ENCODE measurements at regions not wholly inside any gene's neighbourhood (a gene's known extent, or its start where the extent isn't known, plus 50 kb on each side); places are given as distances from the start of the nearest gene placed in this dataset.
A peak's percentile ranks its signal among the peaks of the same experiment; 100 is the strongest.
"Not testable (repeated sequence)": the region's sequence is repeated elsewhere in the genome, so short reads cannot be mapped to it uniquely, and the experiment has no call there.

DNA sequence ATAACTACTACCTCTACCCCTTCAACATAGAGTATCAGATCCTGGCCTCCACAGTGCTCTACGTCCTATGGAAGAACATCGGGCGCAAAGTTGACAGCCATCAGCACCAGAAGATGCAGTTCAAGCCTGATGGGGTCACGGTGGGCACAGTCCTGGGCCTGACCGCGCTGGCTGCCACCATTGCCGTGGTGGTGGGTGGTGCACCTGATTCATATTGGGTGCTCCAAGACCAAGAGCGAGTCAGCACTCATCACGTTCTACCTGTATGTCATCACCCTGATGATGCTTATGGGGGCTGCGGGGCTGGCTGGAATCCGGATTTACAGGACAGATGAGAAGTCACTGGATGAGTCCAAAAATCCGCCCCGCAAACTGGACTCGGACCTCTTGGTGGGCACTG is 846.4 kb downstream of the RPIA start:
- DNase-seq (ENCODE audit: low read depth); H3K36me3 ChIP-seq (ENCODE audit: control insufficient read depth, insufficient read depth, low read length); H3K4me3 ChIP-seq (ENCODE audit: low read depth, low read length); FAIRE-seq; H3K27me3 ChIP-seq (ENCODE audit: control insufficient read depth, insufficient read depth, low read length): not testable (repeated sequence)

DNA sequence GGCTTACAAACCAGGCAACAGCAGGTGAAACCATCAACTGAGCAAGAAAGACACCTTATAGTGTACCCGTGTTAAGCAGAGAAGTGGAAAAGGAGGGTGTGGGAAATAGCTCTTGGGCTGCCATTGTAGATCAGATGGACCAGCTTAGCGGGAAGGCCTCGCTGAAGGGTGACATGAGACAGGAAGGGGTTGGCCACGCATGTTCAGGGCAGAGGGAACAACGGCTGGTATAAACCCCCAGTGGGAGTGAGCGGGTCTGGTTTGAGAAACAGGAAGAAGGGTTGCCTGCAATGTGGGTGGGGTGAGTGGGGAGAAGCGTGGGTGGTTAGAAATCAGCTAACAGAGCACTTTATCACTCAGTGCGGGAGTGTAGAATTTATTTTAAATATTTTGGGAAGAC is 852.6 kb downstream of the RPIA start:
- not testable (repeated sequence) for H3K27me3 ChIP-seq (ENCODE audit: control insufficient read depth, insufficient read depth, low read length); H3K4me3 ChIP-seq (ENCODE audit: low read depth, low read length); DNase-seq (ENCODE audit: low read depth); H3K36me3 ChIP-seq (ENCODE audit: control insufficient read depth, insufficient read depth, low read length); FAIRE-seq

DNA sequence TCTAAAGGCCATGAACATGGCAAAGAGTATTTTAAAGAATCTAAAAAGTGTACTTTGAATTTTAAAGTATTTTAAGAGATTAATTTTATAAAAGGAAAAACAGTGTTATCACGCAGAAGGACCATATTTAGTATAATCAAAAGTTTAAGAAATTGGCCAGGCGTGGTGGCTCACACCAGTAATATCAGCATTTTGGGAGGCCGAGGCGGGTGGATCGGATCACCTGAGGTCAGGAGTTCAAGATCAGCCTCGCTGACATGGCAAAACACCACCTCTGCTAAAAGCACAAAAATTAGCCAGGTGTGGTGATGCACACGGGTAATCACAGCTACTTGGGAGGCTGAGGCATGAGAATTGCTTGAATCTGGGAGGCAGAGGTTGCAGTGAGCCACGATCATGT is 887.7 kb downstream of the RPIA start:
- H3K27me3 ChIP-seq (ENCODE audit: control insufficient read depth, insufficient read depth, low read length); H3K36me3 ChIP-seq (ENCODE audit: control insufficient read depth, insufficient read depth, low read length); H3K4me3 ChIP-seq (ENCODE audit: low read depth, low read length); FAIRE-seq; DNase-seq (ENCODE audit: low read depth): not testable (repeated sequence)

DNA sequence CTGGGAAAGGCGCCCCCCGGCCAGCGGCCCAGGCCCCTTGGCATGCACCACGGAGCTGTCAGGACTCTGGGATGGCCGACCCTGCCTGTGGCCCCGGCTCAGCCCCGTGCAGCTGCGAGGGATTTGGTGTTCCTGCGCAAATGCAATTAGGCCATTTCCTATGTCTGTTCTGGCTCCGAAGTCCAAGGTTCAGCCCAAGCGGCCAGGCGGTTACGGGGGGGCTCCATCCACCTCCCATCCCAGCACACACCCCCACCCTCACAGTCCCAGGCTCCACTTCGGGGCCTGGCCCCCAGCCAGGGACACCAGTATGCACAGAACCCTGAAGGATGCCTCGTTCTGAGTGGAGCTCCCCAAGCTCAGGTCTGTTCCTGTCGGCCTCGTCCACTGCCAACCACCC is 891.3 kb downstream of the RPIA start:
- FAIRE-seq; DNase-seq (ENCODE audit: low read depth); H3K4me3 ChIP-seq (ENCODE audit: low read depth, low read length); H3K27me3 ChIP-seq (ENCODE audit: control insufficient read depth, insufficient read depth, low read length); H3K36me3 ChIP-seq (ENCODE audit: control insufficient read depth, insufficient read depth, low read length): not testable (repeated sequence)

DNA sequence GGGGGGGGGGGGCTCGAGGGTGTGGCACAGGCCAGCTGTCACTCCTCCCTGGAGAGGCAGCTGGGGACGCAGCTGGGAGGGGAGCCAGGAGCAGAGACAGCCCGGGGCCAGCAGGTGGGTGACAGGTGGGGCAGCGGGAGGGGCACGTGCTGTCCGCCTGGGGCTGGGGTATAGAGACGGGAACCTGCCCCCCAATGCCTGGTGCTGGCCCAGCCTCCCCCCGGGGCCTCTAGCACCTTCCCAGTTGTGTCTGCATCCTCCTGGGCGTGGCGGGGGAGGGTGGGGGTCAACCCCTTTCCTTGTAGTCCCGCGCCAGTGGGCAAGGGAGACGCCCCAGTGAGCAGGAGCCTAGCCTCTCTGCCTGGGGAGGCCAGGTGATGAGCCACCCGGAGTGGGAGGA is 892.6 kb downstream of the RPIA start:
- not testable (repeated sequence) for FAIRE-seq; DNase-seq (ENCODE audit: low read depth); H3K27me3 ChIP-seq (ENCODE audit: control insufficient read depth, insufficient read depth, low read length); H3K4me3 ChIP-seq (ENCODE audit: low read depth, low read length); H3K36me3 ChIP-seq (ENCODE audit: control insufficient read depth, insufficient read depth, low read length)

DNA sequence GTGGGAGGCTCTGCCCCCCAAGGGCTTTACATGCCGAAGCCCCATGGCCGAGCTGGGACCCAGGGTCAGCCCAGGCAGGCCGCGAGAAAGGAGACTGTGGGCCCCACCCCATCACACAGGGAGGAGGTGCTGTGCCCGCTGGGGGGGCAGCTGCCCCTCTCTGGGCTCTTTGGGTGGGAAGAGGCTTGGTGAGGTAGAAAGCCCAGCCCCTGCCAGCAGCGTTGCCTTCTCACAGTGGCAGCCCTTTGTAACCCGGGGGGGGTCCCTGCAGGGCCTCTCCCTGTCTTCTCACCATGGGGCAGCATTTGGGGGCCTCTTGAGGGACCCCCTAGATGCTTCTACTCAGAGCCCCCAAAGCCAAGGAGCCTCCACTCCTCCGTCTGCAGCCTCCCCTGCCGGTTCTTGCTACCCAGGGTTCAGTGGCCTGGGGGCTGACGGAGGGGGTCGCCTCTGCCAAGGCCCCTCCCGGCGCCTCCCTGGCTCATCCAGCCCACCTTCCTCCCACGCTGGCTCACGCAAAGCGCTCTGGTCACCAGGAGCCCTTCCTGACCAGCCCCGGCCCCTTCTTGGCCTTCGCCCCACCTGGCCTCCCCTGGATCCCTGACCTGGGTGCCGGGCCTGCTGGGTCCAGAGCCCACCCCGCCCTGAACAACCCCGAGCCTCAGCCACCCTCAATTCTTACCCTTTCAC is 893.5 kb downstream of the RPIA start:
- not testable (repeated sequence) for FAIRE-seq; H3K27me3 ChIP-seq (ENCODE audit: control insufficient read depth, insufficient read depth, low read length); DNase-seq (ENCODE audit: low read depth); H3K36me3 ChIP-seq (ENCODE audit: control insufficient read depth, insufficient read depth, low read length)
- H3K4me3 ChIP-seq (ENCODE audit: low read depth, low read length): peak overlapping the region; percentile 40

DNA sequence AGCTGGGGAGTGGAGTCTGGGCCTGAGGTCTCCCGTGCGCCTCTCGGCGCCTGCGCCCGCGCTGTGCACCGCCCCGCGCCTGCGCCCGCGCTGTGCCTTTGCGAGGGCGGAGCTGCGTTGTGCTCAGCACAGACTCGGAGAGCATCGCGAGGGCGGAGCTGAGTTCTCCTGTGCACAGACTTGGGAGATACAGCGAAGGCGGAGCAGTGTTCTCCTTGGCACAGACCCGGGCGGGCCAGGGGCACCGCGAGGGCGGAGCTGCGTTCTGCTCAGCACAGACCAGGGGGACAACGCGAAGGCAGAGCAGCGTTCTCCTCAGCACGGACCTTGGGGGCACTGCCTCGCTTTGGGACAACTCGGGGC is 894.1 kb downstream of the RPIA start:
- FAIRE-seq; H3K36me3 ChIP-seq (ENCODE audit: control insufficient read depth, insufficient read depth, low read length); H3K27me3 ChIP-seq (ENCODE audit: control insufficient read depth, insufficient read depth, low read length): not testable (repeated sequence)
- DNase-seq (ENCODE audit: low read depth): peak; percentile 44
- H3K4me3 ChIP-seq (ENCODE audit: low read depth, low read length): peak overlapping the region; percentile 30

DNA sequence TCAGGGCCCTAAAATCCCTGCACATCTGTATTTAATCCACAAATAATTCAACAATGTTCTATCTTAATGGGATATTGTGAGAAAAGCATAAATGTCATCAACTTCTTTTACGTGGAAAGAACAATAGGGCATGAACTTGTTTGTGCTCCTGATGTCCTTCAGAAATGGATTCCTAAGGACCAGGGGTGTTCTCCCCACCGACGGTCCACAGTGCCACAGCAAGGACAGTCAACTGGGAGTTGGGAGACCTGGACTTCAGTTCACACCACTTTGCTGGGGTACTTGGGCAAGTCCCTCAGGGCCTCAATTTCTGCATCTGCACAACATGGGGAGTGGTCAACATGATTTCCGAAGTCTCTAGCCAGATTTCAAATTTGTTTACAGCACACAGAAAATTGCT is 908.4 kb downstream of the RPIA start:
- DNase-seq (ENCODE audit: low read depth); H3K36me3 ChIP-seq (ENCODE audit: control insufficient read depth, insufficient read depth, low read length); H3K27me3 ChIP-seq (ENCODE audit: control insufficient read depth, insufficient read depth, low read length); H3K4me3 ChIP-seq (ENCODE audit: low read depth, low read length); FAIRE-seq: not testable (repeated sequence)

DNA sequence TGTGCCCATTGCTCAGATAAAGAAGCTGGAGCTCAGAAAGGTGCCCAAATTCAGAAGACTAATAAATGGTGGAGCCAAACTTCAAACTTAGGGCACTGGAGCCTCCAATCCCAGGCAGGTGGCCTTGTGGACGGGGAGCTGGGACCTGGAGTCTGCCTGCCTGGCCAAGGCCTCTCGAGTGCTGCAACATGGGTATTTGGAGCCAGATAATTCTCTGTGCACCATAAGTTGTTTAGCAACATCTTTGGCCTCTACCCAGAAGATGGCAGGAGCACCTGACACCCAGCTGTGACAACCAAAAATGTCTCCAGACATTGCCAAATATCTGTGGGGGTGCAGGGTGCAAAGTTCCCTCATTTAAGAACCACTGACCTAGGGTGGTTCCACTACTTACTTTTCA is 915.0 kb downstream of the RPIA start:
- FAIRE-seq; H3K36me3 ChIP-seq (ENCODE audit: control insufficient read depth, insufficient read depth, low read length): not testable (repeated sequence)

DNA sequence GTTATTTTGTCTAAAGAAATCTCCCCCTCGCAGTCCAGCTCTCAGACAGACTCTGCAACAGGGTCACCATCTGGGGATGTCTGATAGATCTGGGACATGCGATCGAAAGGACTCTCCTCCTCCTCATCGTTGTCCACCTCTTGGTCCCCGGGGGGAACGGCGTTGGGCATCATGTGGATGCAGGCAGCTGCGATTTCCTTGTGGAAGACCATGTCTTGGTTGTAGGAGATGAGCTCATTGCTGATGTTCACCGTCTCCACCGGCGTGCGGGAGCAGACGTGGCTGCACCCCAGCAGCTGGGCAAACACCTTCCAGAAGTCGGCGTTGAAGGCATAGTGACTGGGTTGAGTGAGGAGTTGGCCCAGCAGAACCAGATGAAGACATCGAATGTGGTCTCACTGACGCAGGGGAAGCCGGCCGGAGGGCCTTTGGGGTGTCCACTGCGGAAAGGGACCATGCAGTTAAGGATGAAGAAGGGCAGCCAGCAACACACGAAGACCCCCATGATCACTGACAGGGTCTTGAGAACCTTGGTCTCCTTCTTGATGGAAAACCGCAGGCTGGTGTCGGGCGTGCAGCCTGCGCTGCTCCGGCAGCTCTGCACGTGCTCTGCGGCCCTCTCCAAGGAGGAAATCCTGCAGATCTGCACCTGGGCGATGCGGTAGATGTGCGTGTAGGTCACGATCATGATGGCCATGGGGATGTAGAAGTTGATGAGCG is 918.9 kb downstream of the RPIA start:
- not testable (repeated sequence) for DNase-seq (ENCODE audit: low read depth); H3K27me3 ChIP-seq (ENCODE audit: control insufficient read depth, insufficient read depth, low read length); H3K36me3 ChIP-seq (ENCODE audit: control insufficient read depth, insufficient read depth, low read length); FAIRE-seq; H3K4me3 ChIP-seq (ENCODE audit: low read depth, low read length)

More for the DNA sequence above, 915.0 kb downstream of the RPIA start:
- not testable (repeated sequence) for H3K27me3 ChIP-seq (ENCODE audit: control insufficient read depth, insufficient read depth, low read length); H3K4me3 ChIP-seq (ENCODE audit: low read depth, low read length); DNase-seq (ENCODE audit: low read depth)

DNA sequence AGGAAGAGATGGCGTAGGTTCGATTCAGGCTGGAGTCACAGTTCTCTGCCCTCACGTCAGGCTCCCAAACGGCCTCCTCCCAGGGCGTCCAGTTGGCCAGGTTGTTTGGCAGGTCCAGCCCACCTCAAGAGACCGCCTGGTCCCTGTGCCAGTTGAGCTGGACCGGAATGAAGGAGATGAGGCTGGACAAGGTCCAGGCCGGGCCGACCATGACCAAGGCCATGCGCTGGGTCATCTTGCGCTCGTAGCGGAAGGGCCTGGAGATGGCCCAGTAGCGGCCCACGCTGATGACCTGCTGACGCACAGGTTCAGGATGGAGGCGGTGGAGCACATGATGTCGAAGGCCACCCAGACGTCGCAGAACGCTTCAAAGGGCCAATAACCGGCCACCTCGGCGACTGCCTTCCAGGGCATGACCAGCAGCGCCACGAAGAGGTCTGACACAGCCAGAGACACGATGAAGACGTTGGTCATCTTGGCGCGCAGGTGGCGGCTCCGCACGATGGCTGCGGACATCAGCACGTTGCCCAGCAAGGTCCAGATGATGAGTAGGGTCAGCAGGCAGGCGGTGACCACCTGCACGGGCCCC is 919.5 kb downstream of the RPIA start:
- H3K4me3 ChIP-seq (ENCODE audit: low read depth, low read length); DNase-seq (ENCODE audit: low read depth); H3K27me3 ChIP-seq (ENCODE audit: control insufficient read depth, insufficient read depth, low read length); FAIRE-seq; H3K36me3 ChIP-seq (ENCODE audit: control insufficient read depth, insufficient read depth, low read length): not testable (repeated sequence)

DNA sequence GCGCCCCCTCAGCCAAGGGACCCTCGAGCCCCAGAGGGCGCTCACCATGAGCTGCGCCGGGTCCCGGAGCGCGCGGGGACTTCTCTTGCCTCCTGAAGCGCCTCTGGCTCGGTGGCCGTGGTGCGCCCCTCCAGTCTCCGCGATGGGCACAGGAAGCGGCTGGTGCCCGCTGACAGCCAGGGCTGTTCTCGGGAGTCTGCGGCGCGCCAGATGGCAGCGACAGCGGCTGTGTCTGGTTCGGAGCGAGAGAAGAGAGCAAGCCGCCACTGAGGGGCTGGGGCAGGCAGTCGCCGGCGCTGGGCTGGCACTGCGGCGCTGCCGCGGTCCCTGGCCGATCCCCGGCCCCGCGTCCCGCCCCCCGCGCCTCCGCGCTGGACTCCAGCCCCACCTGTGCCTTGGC is 920.2 kb downstream of the RPIA start:
- FAIRE-seq: not testable (repeated sequence)

DNA sequence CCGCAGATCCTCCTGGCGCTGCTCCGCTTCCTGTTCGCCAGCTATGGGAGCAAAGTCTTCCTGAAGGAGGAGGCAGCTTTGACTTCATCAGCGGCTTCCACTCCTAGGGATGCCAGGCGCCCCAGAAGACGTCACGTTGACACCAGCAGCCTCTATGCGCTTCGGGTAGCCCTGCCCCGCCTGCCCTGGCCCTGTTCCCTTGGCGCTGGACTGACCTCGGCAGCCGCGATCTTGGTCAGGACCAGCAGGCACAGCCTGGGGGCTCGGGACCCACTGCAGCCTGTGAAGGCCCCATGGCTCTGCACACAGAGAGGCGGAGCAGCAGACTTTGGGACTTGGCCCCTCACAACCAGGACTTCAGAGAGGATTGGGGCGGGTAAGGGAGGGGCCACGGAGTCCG is 957.8 kb downstream of the RPIA start:
- not testable (repeated sequence) for FAIRE-seq; H3K36me3 ChIP-seq (ENCODE audit: control insufficient read depth, insufficient read depth, low read length); H3K27me3 ChIP-seq (ENCODE audit: control insufficient read depth, insufficient read depth, low read length); H3K4me3 ChIP-seq (ENCODE audit: low read depth, low read length); DNase-seq (ENCODE audit: low read depth)

More for the DNA sequence above, 920.2 kb downstream of the RPIA start:
- not testable (repeated sequence) for DNase-seq (ENCODE audit: low read depth); H3K36me3 ChIP-seq (ENCODE audit: control insufficient read depth, insufficient read depth, low read length); H3K4me3 ChIP-seq (ENCODE audit: low read depth, low read length); H3K27me3 ChIP-seq (ENCODE audit: control insufficient read depth, insufficient read depth, low read length)

DNA sequence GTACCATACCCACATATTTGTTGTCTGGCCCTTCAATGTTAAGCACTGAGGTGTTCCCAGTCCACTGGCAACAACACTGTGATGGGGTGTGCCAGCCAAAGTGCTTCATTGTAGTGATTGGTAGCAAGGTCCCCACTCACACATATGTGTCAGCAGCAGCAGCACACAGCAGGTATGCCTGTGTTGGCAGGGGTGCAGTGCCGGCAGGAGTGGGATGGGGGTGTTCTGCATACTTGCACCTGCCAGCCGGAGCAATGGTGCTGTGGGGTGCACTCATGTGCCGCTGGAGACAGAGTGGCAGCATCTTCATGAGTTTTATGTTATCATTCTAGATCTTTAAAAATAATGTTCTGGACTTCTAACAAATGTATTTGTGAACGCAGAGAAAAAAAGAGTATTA is 987.8 kb downstream of the RPIA start:
- not testable (repeated sequence) for DNase-seq (ENCODE audit: low read depth); H3K4me3 ChIP-seq (ENCODE audit: low read depth, low read length); H3K27me3 ChIP-seq (ENCODE audit: control insufficient read depth, insufficient read depth, low read length); FAIRE-seq; H3K36me3 ChIP-seq (ENCODE audit: control insufficient read depth, insufficient read depth, low read length)
